ENCODE measurements at regions not wholly inside any gene's neighbourhood (a gene's known extent, or its start where the extent isn't known, plus 50 kb on each side); places are given as distances from the start of the nearest gene placed in this dataset.

DNA sequence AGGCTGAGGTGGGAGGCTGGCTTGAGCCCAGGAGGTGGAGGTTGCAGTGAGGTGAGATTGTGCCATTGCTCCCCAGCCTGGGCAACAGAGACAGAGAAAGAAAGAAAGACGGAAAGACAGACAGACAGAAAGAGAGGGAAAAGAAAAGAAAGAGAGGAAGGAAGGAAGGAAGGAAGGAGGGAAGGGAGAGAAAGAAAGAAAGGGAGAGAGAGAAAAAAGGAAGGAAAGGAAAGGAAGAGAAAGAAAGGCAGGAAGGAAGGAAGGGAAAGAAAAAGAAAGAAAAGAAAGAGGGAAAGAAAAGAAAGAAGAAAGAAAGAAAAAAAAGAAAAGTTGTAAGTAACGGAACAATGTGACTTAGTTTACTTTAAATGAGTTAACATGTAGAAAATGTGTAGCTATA lies 260.7 kb upstream of the GRM7 start (continued):
- TF ChIP-seq ARHGAP35 (IDR thresholded peaks at IDR 0.05; ENCODE audit: partially characterized antibody) (peak; percentile 48), E2F4 (CRISPR knock-in tag; IDR thresholded peaks at IDR 0.05; ENCODE audit: low read depth) (no peak)

GRCh38 chr3:6601374-6601773 lies 259.5 kb upstream of the GRM7 start:
- no TSS peak for BruUV-seq (replicated peaks)
- ATAC-seq (peak; percentile 65), DNase-seq (ENCODE audit: extremely low read depth in 1 of 4, low spot score in 3 of 4) (peak in 2 of 4 experiments; percentile 9 to 20), FAIRE-seq (no peak)
- POLR2A ChIA-PET: no interaction called here
- TF ChIP-seq, protein P1, sequence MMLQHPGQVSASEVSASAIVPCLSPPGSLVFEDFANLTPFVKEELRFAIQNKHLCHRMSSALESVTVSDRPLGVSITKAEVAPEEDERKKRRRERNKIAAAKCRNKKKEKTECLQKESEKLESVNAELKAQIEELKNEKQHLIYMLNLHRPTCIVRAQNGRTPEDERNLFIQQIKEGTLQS (IDR thresholded peaks at IDR 0.05): peak; percentile 55
- TF ChIP-seq, protein P1 (CRISPR knock-in tag; conservative IDR thresholded peaks at IDR 0.05): no peak
- TF ChIP-seq ATF4 (CRISPR knock-in tag; IDR thresholded peaks at IDR 0.05): no peak
- TF ChIP-seq ILF3 (IDR thresholded peaks at IDR 0.05; ENCODE audit: borderline replicate concordance): no peak
- 0 out of 2 replicates have a peak, but pooled peaks have one; percentile 45 for TF ChIP-seq FOSL1 (tag; conservative IDR thresholded peaks at IDR 0.05)
- peak; percentile 43; the same call in 1 of the 2 replicates for TF ChIP-seq JUND (IDR thresholded peaks at IDR 0.05; ENCODE audit: borderline replicate concordance, low read depth, low read length)
- 0 out of 3 replicates have a peak, but pooled peaks have one; percentile 52 for TF ChIP-seq JUND (tag; IDR thresholded peaks at IDR 0.05; ENCODE audit: borderline replicate concordance, low read depth, low read length)
- no peak overlapping the region for H3K4me2 ChIP-seq (ENCODE audit: insufficient read depth, low read length)
- in situ Hi-C loops (cut with MboI) (no loop called here), intact Hi-C loops (cut with micrococcal nuclease) (no loop called here)
- H3K36me3 ChIP-seq (ENCODE audit: control insufficient read depth, insufficient read depth, low read length): 0 out of 3 replicates have a peak, but pooled peaks cover 3% of the 10 kb centered on the region
- CTCF ChIA-PET (ENCODE audit: low intra/inter-chr PET ratio): no interaction called here
- H3K9ac ChIP-seq (ENCODE audit: insufficient read depth in 1 of 2, low read depth in 2 of 2, low read length in 2 of 2): no peak overlapping the region
- H2AFZ ChIP-seq (ENCODE audit: low read depth, low read length): no peak overlapping the region
- peaks cover 30% of the 10 kb centered on the region for H3K79me2 ChIP-seq (ENCODE audit: control insufficient read depth, insufficient read depth, low read length)
- 47% methylated on average over 4 of the region's 4 CpGs for WGBS (ENCODE audit: insufficient coverage, low coverage, missing lambda C conversion rate)
- H3K27ac ChIP-seq (ENCODE audit: extremely low read depth, low read depth, low read length): no peak overlapping the region
- no peaks in the 10 kb centered on the region for H3K27me3 ChIP-seq (ENCODE audit: control insufficient read depth in 2 of 2, insufficient read depth in 2 of 2, low read length in 2 of 2)
- no peaks in the 10 kb centered on the region for H4K20me1 ChIP-seq (replicated peaks; ENCODE audit: control insufficient read depth, insufficient read depth, low read length)
- no peaks in the 10 kb centered on the region for H3K9me3 ChIP-seq (replicated peaks; ENCODE audit: control insufficient read depth, insufficient read depth, low read depth, low read length)
- H3K9me1 ChIP-seq (ENCODE audit: control insufficient read depth, insufficient read depth, low read length): no peaks in the 10 kb centered on the region
- peaks cover 0 to 8% of the 10 kb centered on the region in 2 experiments; a peak in 2 of 5 replicates for H3K4me1 ChIP-seq (replicated peaks in 1 of 2; ENCODE audit: control insufficient read depth in 2 of 2, insufficient read depth in 2 of 2, low read length in 2 of 2)
- no peak overlapping the region for H3K4me3 ChIP-seq
